Activated CD4-positive, alpha-beta T cell treated with anti-CD3 and anti-CD28 coated beads for 48 hours (primary cell): ENCODE measurements at regions not wholly inside any gene's neighbourhood (a gene's known extent, or its start where the extent isn't known, plus 50 kb on each side); places are given as distances from the start of the nearest gene placed in this dataset.
"Not testable (repeated sequence)": the region's sequence is repeated elsewhere in the genome, so short reads cannot be mapped to it uniquely, and the experiment has no call there.

Source experiments
- DNase-seq: peaks from one replicate; pipeline ENCODE4 v3.0.0-alpha.2; 2020

- DNase-seq = no peak
Observed at GRCh38 chr5:111937094-111937493, 180.1 kb upstream of the NREP start.

- no peak for DNase-seq
Observed at GRCh38 chr5:111935835-111936234, 178.8 kb upstream of the NREP start.

GRCh38 chr5:111935009-111935408 lies 178.0 kb upstream of the NREP start:
- DNase-seq = no peak

GRCh38 chr5:111934511-111934910 lies 177.5 kb upstream of the NREP start:
- DNase-seq = no peak

GRCh38 chr5:111933086-111933485 lies 176.1 kb upstream of the NREP start:
- no peak for DNase-seq

GRCh38 chr5:111932628-111933027 lies 175.6 kb upstream of the NREP start:
- no peak for DNase-seq

- no peak for DNase-seq
Observed at GRCh38 chr5:111932199-111932598, 175.2 kb upstream of the NREP start.

GRCh38 chr5:111931655-111932054 lies 174.7 kb upstream of the NREP start:
- DNase-seq = no peak

GRCh38 chr5:111930905-111931461 lies 174.0 kb upstream of the NREP start:
- peak; percentile 3 for DNase-seq

- no peak for DNase-seq
Observed at GRCh38 chr5:111930449-111930848, 173.5 kb upstream of the NREP start.

GRCh38 chr5:111929867-111930266 lies 172.9 kb upstream of the NREP start:
- DNase-seq = no peak

- DNase-seq = no peak
Observed at GRCh38 chr5:111929261-111929660, 172.3 kb upstream of the NREP start.

- DNase-seq = no peak
Observed at GRCh38 chr5:111928511-111928910, 171.5 kb upstream of the NREP start.

- no peak for DNase-seq
Observed at GRCh38 chr5:111927191-111927590, 170.2 kb upstream of the NREP start.

GRCh38 chr5:111926026-111926425 lies 169.0 kb upstream of the NREP start:
- DNase-seq = no peak

GRCh38 chr5:111922344-111922743 lies 165.3 kb upstream of the NREP start:
- no peak for DNase-seq

- not testable (repeated sequence) for DNase-seq
Observed at GRCh38 chr5:111921691-111922090, 164.7 kb upstream of the NREP start.

GRCh38 chr5:111914966-111915636 lies 158.1 kb upstream of the NREP start:
- no peak for DNase-seq

GRCh38 chr5:111902436-111902835 lies 145.4 kb upstream of the NREP start:
- DNase-seq = no peak

- no peak for DNase-seq
Observed at GRCh38 chr5:111901296-111901695, 144.3 kb upstream of the NREP start.

GRCh38 chr5:111892949-111893348 lies 136.0 kb upstream of the NREP start:
- no peak for DNase-seq

GRCh38 chr5:111887706-111888105 lies 130.7 kb upstream of the NREP start:
- no peak for DNase-seq

GRCh38 chr5:111869681-111870080 lies 112.7 kb upstream of the NREP start:
- DNase-seq = no peak

GRCh38 chr5:111865356-111865755 lies 108.4 kb upstream of the NREP start:
- no peak for DNase-seq

GRCh38 chr5:111863801-111864200 lies 106.8 kb upstream of the NREP start:
- no peak for DNase-seq
